ENCODE measurements at regions not wholly inside any gene's neighbourhood (a gene's known extent, or its start where the extent isn't known, plus 50 kb on each side); places are given as distances from the start of the nearest gene placed in this dataset.

- H3K9ac ChIP-seq (ENCODE audit: insufficient read length, low read depth), result no peak overlapping the region
- no peaks in the 10 kb centered on the region for H3K36me3 ChIP-seq (ENCODE audit: insufficient read depth, insufficient read length, low read length)
- no peak overlapping the region for H3K4me3 ChIP-seq (ENCODE audit: insufficient read length, low read depth)
- DNase-seq (ENCODE audit: low read depth, low spot score), result no peak
- no peaks in the 10 kb centered on the region for H3K27me3 ChIP-seq (ENCODE audit: insufficient read depth, insufficient read length)
- TF ChIP-seq YY1 (IDR thresholded peaks at IDR 0.05; ENCODE audit: insufficient read depth, insufficient read length) (no peak), SUZ12 (IDR thresholded peaks at IDR 0.05; ENCODE audit: extremely low read depth, insufficient read depth, insufficient read length) (no peak), ZNF274 (IDR thresholded peaks at IDR 0.05; ENCODE audit: low read depth, low read length) (no peak)
- H3K9me3 ChIP-seq (ENCODE audit: insufficient read depth, low read length), result no peaks in the 10 kb centered on the region
- no peaks in the 10 kb centered on the region for H3K4me1 ChIP-seq (ENCODE audit: insufficient read depth, insufficient read length)
Measured at GRCh38 chr1:110816945-110817344, 56.0 kb upstream of the CD53 start.

GRCh38 chr1:110811529-110811928 lies 61.4 kb upstream of the CD53 start:
- H3K4me3 ChIP-seq (ENCODE audit: insufficient read length, low read depth), result no peak overlapping the region
- no peaks in the 10 kb centered on the region for H3K4me1 ChIP-seq (ENCODE audit: insufficient read depth, insufficient read length)
- H3K9me3 ChIP-seq (ENCODE audit: insufficient read depth, low read length), result no peaks in the 10 kb centered on the region
- no peaks in the 10 kb centered on the region for H3K27me3 ChIP-seq (ENCODE audit: insufficient read depth, insufficient read length)
- DNase-seq (ENCODE audit: low read depth, low spot score), result no peak
- H3K36me3 ChIP-seq (ENCODE audit: insufficient read depth, insufficient read length, low read length), result no peaks in the 10 kb centered on the region
- TF ChIP-seq YY1 (IDR thresholded peaks at IDR 0.05; ENCODE audit: insufficient read depth, insufficient read length) (no peak), SUZ12 (IDR thresholded peaks at IDR 0.05; ENCODE audit: extremely low read depth, insufficient read depth, insufficient read length) (no peak), ZNF274 (IDR thresholded peaks at IDR 0.05; ENCODE audit: low read depth, low read length) (no peak)
- no peak overlapping the region for H3K9ac ChIP-seq (ENCODE audit: insufficient read length, low read depth)

DNA sequence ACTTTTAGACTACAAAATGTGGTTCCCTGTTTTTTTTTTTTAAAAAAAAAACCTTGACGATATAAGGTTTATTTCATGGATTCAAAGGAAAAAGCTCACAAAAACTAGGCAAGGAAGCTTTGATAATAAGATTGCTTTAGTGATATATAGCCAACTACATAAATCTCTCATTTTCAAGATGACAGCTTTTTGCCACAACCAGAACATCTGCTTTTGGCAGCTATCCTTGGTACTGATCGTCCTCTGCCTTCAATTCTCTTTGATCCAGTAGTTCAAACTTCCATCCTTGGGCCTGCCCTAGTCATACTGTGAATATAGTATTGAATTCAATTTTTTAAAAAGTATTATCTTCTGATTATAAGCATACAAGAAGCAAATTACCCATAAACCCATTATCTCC lies 72.9 kb upstream of the CD53 start:
- Histone ChIP-seq H3K36me3 (ENCODE audit: insufficient read depth, insufficient read length, low read length) (no peaks in the 10 kb centered on the region), H3K27me3 (ENCODE audit: insufficient read depth, insufficient read length) (no peaks in the 10 kb centered on the region), H3K9me3 (ENCODE audit: insufficient read depth, low read length) (no peaks in the 10 kb centered on the region), H3K9ac (ENCODE audit: insufficient read length, low read depth) (no peak overlapping the region), H3K4me1 (ENCODE audit: insufficient read depth, insufficient read length) (no peaks in the 10 kb centered on the region), H3K4me3 (ENCODE audit: insufficient read length, low read depth) (no peak overlapping the region)
- no peak for TF ChIP-seq YY1 (IDR thresholded peaks at IDR 0.05; ENCODE audit: insufficient read depth, insufficient read length)
- TF ChIP-seq ZNF274 (IDR thresholded peaks at IDR 0.05; ENCODE audit: low read depth, low read length), result no peak
- TF ChIP-seq SUZ12 (IDR thresholded peaks at IDR 0.05; ENCODE audit: extremely low read depth, insufficient read depth, insufficient read length), result no peak
- DNase-seq (ENCODE audit: low read depth, low spot score), result no peak

GRCh38 chr1:110798691-110799256 lies 74.2 kb upstream of the CD53 start:
- Histone ChIP-seq H3K4me3 (ENCODE audit: insufficient read length, low read depth) (no peak overlapping the region), H3K4me1 (ENCODE audit: insufficient read depth, insufficient read length) (no peaks in the 10 kb centered on the region), H3K36me3 (ENCODE audit: insufficient read depth, insufficient read length, low read length) (no peaks in the 10 kb centered on the region), H3K9me3 (ENCODE audit: insufficient read depth, low read length) (no peaks in the 10 kb centered on the region), H3K9ac (ENCODE audit: insufficient read length, low read depth) (no peak overlapping the region), H3K27me3 (ENCODE audit: insufficient read depth, insufficient read length) (no peaks in the 10 kb centered on the region)
- DNase-seq (ENCODE audit: low read depth, low spot score), result no peak
- TF ChIP-seq ZNF274 (IDR thresholded peaks at IDR 0.05; ENCODE audit: low read depth, low read length) (no peak), SUZ12 (IDR thresholded peaks at IDR 0.05; ENCODE audit: extremely low read depth, insufficient read depth, insufficient read length) (no peak), YY1 (IDR thresholded peaks at IDR 0.05; ENCODE audit: insufficient read depth, insufficient read length) (no peak)

DNA sequence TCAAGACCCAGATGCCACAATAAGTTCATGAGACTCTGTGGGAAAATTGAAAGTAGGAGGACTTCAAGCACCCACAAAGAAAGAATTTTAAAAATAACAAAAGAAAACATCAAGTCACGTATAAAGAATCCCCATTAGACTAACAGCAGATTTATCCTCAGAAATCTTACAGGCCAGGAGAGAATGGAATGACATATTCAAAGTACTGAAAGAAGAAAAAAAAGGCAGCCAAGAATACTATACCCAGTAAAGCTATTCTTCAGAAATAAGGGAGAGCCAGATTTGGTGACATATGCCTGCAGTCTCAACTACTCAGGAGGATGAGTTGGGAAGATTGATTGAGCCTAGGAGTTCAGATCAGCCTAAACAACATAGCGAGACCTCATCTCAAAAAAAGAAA lies 84.3 kb upstream of the CD53 start:
- no peak for DNase-seq (ENCODE audit: low read depth, low spot score)
- H3K27me3 ChIP-seq (ENCODE audit: insufficient read depth, insufficient read length), result no peaks in the 10 kb centered on the region
- TF ChIP-seq YY1 (IDR thresholded peaks at IDR 0.05; ENCODE audit: insufficient read depth, insufficient read length) (no peak), ZNF274 (IDR thresholded peaks at IDR 0.05; ENCODE audit: low read depth, low read length) (no peak), SUZ12 (IDR thresholded peaks at IDR 0.05; ENCODE audit: extremely low read depth, insufficient read depth, insufficient read length) (no peak)
- no peaks in the 10 kb centered on the region for H3K4me1 ChIP-seq (ENCODE audit: insufficient read depth, insufficient read length)
- H3K4me3 ChIP-seq (ENCODE audit: insufficient read length, low read depth), result no peak overlapping the region
- no peaks in the 10 kb centered on the region for H3K36me3 ChIP-seq (ENCODE audit: insufficient read depth, insufficient read length, low read length)
- no peak overlapping the region for H3K9ac ChIP-seq (ENCODE audit: insufficient read length, low read depth)
- peaks cover 13% of the 10 kb centered on the region for H3K9me3 ChIP-seq (ENCODE audit: insufficient read depth, low read length)

- Histone ChIP-seq H3K36me3 (ENCODE audit: insufficient read depth, insufficient read length, low read length) (no peaks in the 10 kb centered on the region), H3K9me3 (ENCODE audit: insufficient read depth, low read length) (peaks cover 13% of the 10 kb centered on the region), H3K4me1 (ENCODE audit: insufficient read depth, insufficient read length) (no peaks in the 10 kb centered on the region), H3K9ac (ENCODE audit: insufficient read length, low read depth) (no peak overlapping the region), H3K4me3 (ENCODE audit: insufficient read length, low read depth) (no peak overlapping the region), H3K27me3 (ENCODE audit: insufficient read depth, insufficient read length) (no peaks in the 10 kb centered on the region)
- TF ChIP-seq ZNF274 (IDR thresholded peaks at IDR 0.05; ENCODE audit: low read depth, low read length), result no peak
- TF ChIP-seq SUZ12 (IDR thresholded peaks at IDR 0.05; ENCODE audit: extremely low read depth, insufficient read depth, insufficient read length), result no peak
- no peak for TF ChIP-seq YY1 (IDR thresholded peaks at IDR 0.05; ENCODE audit: insufficient read depth, insufficient read length)
- DNase-seq (ENCODE audit: low read depth, low spot score), result no peak
Measured at GRCh38 chr1:110787328-110788071, 85.4 kb upstream of the CD53 start.

DNA sequence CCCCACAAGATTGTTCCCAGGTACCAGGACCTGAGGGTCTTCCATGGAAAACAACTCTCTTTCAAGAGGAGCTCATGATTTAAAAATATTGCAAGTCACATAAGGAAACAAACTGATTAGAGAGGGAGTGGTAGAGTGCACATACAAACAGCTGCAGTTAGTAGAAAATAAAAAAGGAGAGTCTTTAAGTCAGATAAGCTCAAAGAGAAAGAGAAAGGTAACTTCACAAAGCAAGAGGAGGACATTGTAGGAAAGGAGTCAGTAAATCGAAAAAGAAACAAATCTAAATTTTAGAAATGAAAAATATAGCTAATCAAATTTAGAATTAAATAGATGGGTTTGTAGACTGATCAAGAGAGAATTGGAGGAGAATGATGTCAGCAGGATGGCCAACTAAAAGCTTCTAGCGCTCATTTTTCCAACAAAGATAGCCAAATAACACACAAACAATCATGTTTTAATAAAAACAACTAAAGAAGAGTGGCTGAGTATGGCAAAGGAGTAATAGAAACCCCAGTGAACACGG lies 86.1 kb upstream of the CD53 start:
- peaks cover 13% of the 10 kb centered on the region for H3K9me3 ChIP-seq (ENCODE audit: insufficient read depth, low read length)
- DNase-seq (ENCODE audit: low read depth, low spot score), result no peak
- no peaks in the 10 kb centered on the region for H3K4me1 ChIP-seq (ENCODE audit: insufficient read depth, insufficient read length)
- no peaks in the 10 kb centered on the region for H3K36me3 ChIP-seq (ENCODE audit: insufficient read depth, insufficient read length, low read length)
- no peak overlapping the region for H3K9ac ChIP-seq (ENCODE audit: insufficient read length, low read depth)
- no peaks in the 10 kb centered on the region for H3K27me3 ChIP-seq (ENCODE audit: insufficient read depth, insufficient read length)
- TF ChIP-seq YY1 (IDR thresholded peaks at IDR 0.05; ENCODE audit: insufficient read depth, insufficient read length), result no peak
- TF ChIP-seq SUZ12 (IDR thresholded peaks at IDR 0.05; ENCODE audit: extremely low read depth, insufficient read depth, insufficient read length), result no peak
- no peak for TF ChIP-seq ZNF274 (IDR thresholded peaks at IDR 0.05; ENCODE audit: low read depth, low read length)
- no peak overlapping the region for H3K4me3 ChIP-seq (ENCODE audit: insufficient read length, low read depth)

All from NT2/D1 (cell line).